HG03025 (cell line): ENCODE measurements at regions not wholly inside any gene's neighbourhood (a gene's known extent, or its start where the extent isn't known, plus 50 kb on each side); places are given as distances from the start of the nearest gene placed in this dataset.

Experiments used
- ATAC-seq: cut with Tn5 transposase; IDR thresholded peaks from one replicate; pipeline ENCODE4 v1.9.1; 2021; ENCODE audit warnings: mild to moderate bottlenecking, moderate library complexity; ENCODE audit not compliant: unreplicated experiment, low FRiP score

GRCh38 chr6:125693480-125693879 is 56.0 kb upstream of the HEY2 start:
- no peak for ATAC-seq

GRCh38 chr6:125699591-125699990 is 49.8 kb upstream of the HEY2 start:
- ATAC-seq = no peak
